ENCODE measurements at regions not wholly inside any gene's neighbourhood (a gene's known extent, or its start where the extent isn't known, plus 50 kb on each side); places are given as distances from the start of the nearest gene placed in this dataset.

GRCh38 chr4:131257241-131257640 is 1891.9 kb upstream of the PCDH10 start:
- DNase-seq (no peak), ATAC-seq (ENCODE audit: poor library complexity) (no peak)
- Histone ChIP-seq H3K9me3 (ENCODE audit: control insufficient read depth in 1 of 2, insufficient read depth in 1 of 2, low read length in 2 of 2) (no peaks in the 10 kb centered on the region), H3K36me3 (ENCODE audit: insufficient read depth, low read length) (no peaks in the 10 kb centered on the region), H3K4me3 (ENCODE audit: low read length) (no peak overlapping the region), H3K4me1 (ENCODE audit: insufficient read depth, low read length) (no peaks in the 10 kb centered on the region), H3K27ac (ENCODE audit: low read depth in 1 of 2, low read length in 2 of 2) (no peak overlapping the region), H3K27me3 (ENCODE audit: control insufficient read depth in 1 of 2, insufficient read depth in 2 of 2, low read length in 2 of 2) (no peaks in the 10 kb centered on the region)
- Mint-ChIP-seq H3K4me3 (no peak overlapping the region), H3K4me1 (ENCODE audit: low read depth) (no peaks in the 10 kb centered on the region), H3K36me3 (ENCODE audit: low read depth) (no peaks in the 10 kb centered on the region), H3K27me3 (no peaks in the 10 kb centered on the region), H3K9me3 (peaks cover 8% of the 10 kb centered on the region), H3K27ac (no peak overlapping the region)
- ChIA-PET CTCF (no interaction called here), POLR2A (no interaction called here)
- intact Hi-C loops (cut with DNase I, micrococcal nuclease): no loop called here
- TF ChIP-seq, protein P1, sequence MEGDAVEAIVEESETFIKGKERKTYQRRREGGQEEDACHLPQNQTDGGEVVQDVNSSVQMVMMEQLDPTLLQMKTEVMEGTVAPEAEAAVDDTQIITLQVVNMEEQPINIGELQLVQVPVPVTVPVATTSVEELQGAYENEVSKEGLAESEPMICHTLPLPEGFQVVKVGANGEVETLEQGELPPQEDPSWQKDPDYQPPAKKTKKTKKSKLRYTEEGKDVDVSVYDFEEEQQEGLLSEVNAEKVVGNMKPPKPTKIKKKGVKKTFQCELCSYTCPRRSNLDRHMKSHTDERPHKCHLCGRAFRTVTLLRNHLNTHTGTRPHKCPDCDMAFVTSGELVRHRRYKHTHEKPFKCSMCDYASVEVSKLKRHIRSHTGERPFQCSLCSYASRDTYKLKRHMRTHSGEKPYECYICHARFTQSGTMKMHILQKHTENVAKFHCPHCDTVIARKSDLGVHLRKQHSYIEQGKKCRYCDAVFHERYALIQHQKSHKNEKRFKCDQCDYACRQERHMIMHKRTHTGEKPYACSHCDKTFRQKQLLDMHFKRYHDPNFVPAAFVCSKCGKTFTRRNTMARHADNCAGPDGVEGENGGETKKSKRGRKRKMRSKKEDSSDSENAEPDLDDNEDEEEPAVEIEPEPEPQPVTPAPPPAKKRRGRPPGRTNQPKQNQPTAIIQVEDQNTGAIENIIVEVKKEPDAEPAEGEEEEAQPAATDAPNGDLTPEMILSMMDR (IDR thresholded peaks at IDR 0.05): no peak

DNA sequence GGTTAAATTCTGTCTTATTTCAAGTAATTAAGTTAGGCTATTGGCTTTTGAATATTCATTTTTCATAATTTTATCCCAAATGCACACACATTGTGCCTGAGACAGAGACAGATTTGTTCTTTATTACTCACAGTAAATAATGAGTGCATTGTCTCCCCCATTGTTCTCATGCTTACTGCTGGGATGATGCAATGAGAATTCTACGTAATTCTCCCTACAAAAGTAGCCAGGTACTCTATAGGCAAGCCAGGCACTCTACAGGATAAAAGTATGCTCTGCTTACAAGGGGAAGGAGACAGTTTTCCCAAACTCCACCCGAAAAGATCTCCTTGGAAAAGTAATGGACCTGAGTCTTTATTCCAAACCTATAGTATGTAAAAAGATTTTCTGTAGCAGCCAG is 1890.7 kb upstream of the PCDH10 start:
- H3K27me3 Mint-ChIP-seq: no peaks in the 10 kb centered on the region
- no peaks in the 10 kb centered on the region for H3K4me1 Mint-ChIP-seq (ENCODE audit: low read depth)
- intact Hi-C loops (cut with DNase I, micrococcal nuclease): no loop called here
- H3K36me3 Mint-ChIP-seq (ENCODE audit: low read depth): no peaks in the 10 kb centered on the region
- no peaks in the 10 kb centered on the region for H3K27me3 ChIP-seq (ENCODE audit: control insufficient read depth in 1 of 2, insufficient read depth in 2 of 2, low read length in 2 of 2)
- no peak overlapping the region for H3K4me3 Mint-ChIP-seq
- no peak overlapping the region for H3K4me3 ChIP-seq (ENCODE audit: low read length)
- DNase-seq (no peak), ATAC-seq (ENCODE audit: poor library complexity) (no peak)
- no peaks in the 10 kb centered on the region for H3K4me1 ChIP-seq (ENCODE audit: insufficient read depth, low read length)
- peaks cover 8% of the 10 kb centered on the region for H3K9me3 Mint-ChIP-seq
- CTCF ChIA-PET: no interaction called here
- H3K9me3 ChIP-seq (ENCODE audit: control insufficient read depth in 1 of 2, insufficient read depth in 1 of 2, low read length in 2 of 2): no peaks in the 10 kb centered on the region
- POLR2A ChIA-PET: no interaction called here
- TF ChIP-seq, protein P1 (IDR thresholded peaks at IDR 0.05): no peak
- no peaks in the 10 kb centered on the region for H3K36me3 ChIP-seq (ENCODE audit: insufficient read depth, low read length)
- H3K27ac ChIP-seq (ENCODE audit: low read depth in 1 of 2, low read length in 2 of 2): no peak overlapping the region
- no peak overlapping the region for H3K27ac Mint-ChIP-seq

- Mint-ChIP-seq H3K27me3 (no peaks in the 10 kb centered on the region), H3K4me3 (no peak overlapping the region), H3K36me3 (ENCODE audit: low read depth) (no peaks in the 10 kb centered on the region), H3K9me3 (peaks cover 16% of the 10 kb centered on the region), H3K27ac (no peak overlapping the region), H3K4me1 (ENCODE audit: low read depth) (no peaks in the 10 kb centered on the region)
- Histone ChIP-seq H3K4me1 (ENCODE audit: insufficient read depth, low read length) (no peaks in the 10 kb centered on the region), H3K4me3 (ENCODE audit: low read length) (no peak overlapping the region), H3K36me3 (ENCODE audit: insufficient read depth, low read length) (no peaks in the 10 kb centered on the region), H3K9me3 (ENCODE audit: control insufficient read depth in 1 of 2, insufficient read depth in 1 of 2, low read length in 2 of 2) (peaks cover 0 to 9% of the 10 kb centered on the region in 2 experiments), H3K27me3 (ENCODE audit: control insufficient read depth in 1 of 2, insufficient read depth in 2 of 2, low read length in 2 of 2) (no peaks in the 10 kb centered on the region), H3K27ac (ENCODE audit: low read depth in 1 of 2, low read length in 2 of 2) (no peak overlapping the region)
- ATAC-seq (ENCODE audit: poor library complexity) (no peak), DNase-seq (no peak)
- POLR2A ChIA-PET: no interaction called here
- intact Hi-C loops (cut with DNase I, micrococcal nuclease): no loop called here
- CTCF ChIA-PET: no interaction called here
- TF ChIP-seq, protein P1 (IDR thresholded peaks at IDR 0.05): no peak
These were observed 1860.7 kb upstream of the PCDH10 start for GRCh38 chr4:131288441-131288840.

Measured in CD4-positive, alpha-beta T cell (primary cell).